Activated CD8-positive, alpha-beta T cell treated with anti-CD3 and anti-CD28 coated beads for 36 hours (primary cell): ENCODE measurements at regions not wholly inside any gene's neighbourhood (a gene's known extent, or its start where the extent isn't known, plus 50 kb on each side); places are given as distances from the start of the nearest gene placed in this dataset.
A peak's percentile ranks its signal among the peaks of the same experiment; 100 is the strongest.

Source experiments
- ATAC-seq: fragments of 200-7000 bp; cut with Tn5 transposase; one replicate; pipeline ENCODE4 v1.10.0; 2021; ENCODE audit warnings: mild to moderate bottlenecking, moderate library complexity
- CTCF ChIA-PET: fragments of 350-600 bp; sonication (Branson Sonifier 250); formaldehyde crosslinking; loops from one replicate; lab custom pipeline; 2021; ENCODE audit warnings: antibody characterized with exemption; lab: Charles Lee
- POLR2A ChIA-PET: fragments of 350-600 bp; sonication (Branson Sonifier 250); formaldehyde crosslinking; loops from one replicate; lab custom pipeline; 2021; ENCODE audit warnings: antibody characterized with exemption; lab: Charles Lee
- DNase-seq: peaks from one replicate; pipeline ENCODE4 v3.0.0-alpha.2; 2020
- H3K27ac Mint-ChIP-seq: one replicate; pipeline ENCODE4 v1.8.0; 2021; ENCODE audit warnings: mild to moderate bottlenecking, mixed read lengths
- H3K27me3 Mint-ChIP-seq: one replicate; pipeline ENCODE4 v1.8.0; 2021; ENCODE audit warnings: mixed read lengths
- H3K36me3 Mint-ChIP-seq: one replicate; pipeline ENCODE4 v1.8.0; 2021; ENCODE audit warnings: low read depth, mixed read lengths
- H3K4me1 Mint-ChIP-seq: one replicate; pipeline ENCODE4 v1.8.0; 2021; ENCODE audit warnings: low read depth, mixed read lengths
- H3K4me3 Mint-ChIP-seq: one replicate; pipeline ENCODE4 v1.8.0; 2021; ENCODE audit warnings: mild to moderate bottlenecking, moderate library complexity, mixed read lengths
- H3K9me3 Mint-ChIP-seq: one replicate; pipeline ENCODE4 v1.8.0; 2021; ENCODE audit warnings: mixed read lengths
- CTCF ChIP-seq: fragments of 200-600 bp; IDR thresholded peaks from one replicate; pipeline ENCODE4 v1.8.0; 2022; ENCODE audit warnings: antibody characterized with exemption, mild to moderate bottlenecking
- intact Hi-C: fragments of 100-400 bp; cut with micrococcal nuclease; formaldehyde crosslinking; loops from one replicate; pipeline ENCODE4 v1.10.0; 2022

GRCh38 chr18:24672165-24672941, 211.9 kb downstream of the HRH4 start:
- intact Hi-C loops: no loop called here
- peaks cover 6% of the 10 kb centered on the region for H3K4me1 Mint-ChIP-seq
- no peaks in the 10 kb centered on the region for H3K36me3 Mint-ChIP-seq

GRCh38 chr18:24674200-24674599, 213.8 kb downstream of the HRH4 start:
- no peak for TF ChIP-seq CTCF
- DNase-seq: peak; percentile 8
- intact Hi-C loops: no loop called here
- no peak overlapping the region for H3K27ac Mint-ChIP-seq
- CTCF ChIA-PET: no interaction called here
- peaks cover 6% of the 10 kb centered on the region for H3K4me1 Mint-ChIP-seq
- H3K9me3 Mint-ChIP-seq: no peaks in the 10 kb centered on the region
- no peak overlapping the region for H3K4me3 Mint-ChIP-seq
- POLR2A ChIA-PET: no interaction called here
- no peaks in the 10 kb centered on the region for H3K36me3 Mint-ChIP-seq
- peak; percentile 37 for ATAC-seq
- peaks cover 8% of the 10 kb centered on the region for H3K27me3 Mint-ChIP-seq

More at GRCh38 chr18:24672165-24672941, 211.9 kb downstream of the HRH4 start:
- no peak overlapping the region for H3K27ac Mint-ChIP-seq
- no peak overlapping the region for H3K4me3 Mint-ChIP-seq
- no peak for TF ChIP-seq CTCF
- H3K9me3 Mint-ChIP-seq: no peaks in the 10 kb centered on the region
- POLR2A ChIA-PET: no interaction called here
- H3K27me3 Mint-ChIP-seq: peaks cover 3% of the 10 kb centered on the region
- CTCF ChIA-PET: interaction anchor here (0.8 to 3.3 kb wide), 5 partner anchors 11 to 185 kb away, joined by 3 to 12 read pairs (median 3); no protein-coding TSS in a partner anchor
- peak; percentile 7 for DNase-seq
- ATAC-seq: no peak

GRCh38 chr18:24674605-24675004, 214.2 kb downstream of the HRH4 start:
- peaks cover 6% of the 10 kb centered on the region for H3K4me1 Mint-ChIP-seq
- no peaks in the 10 kb centered on the region for H3K9me3 Mint-ChIP-seq
- TF ChIP-seq CTCF: no peak
- H3K4me3 Mint-ChIP-seq: no peak overlapping the region
- peak; percentile 39 for ATAC-seq
- intact Hi-C loops: no loop called here
- peaks cover 8% of the 10 kb centered on the region for H3K27me3 Mint-ChIP-seq
- DNase-seq: no peak
- H3K27ac Mint-ChIP-seq: no peak overlapping the region
- ChIA-PET POLR2A (no interaction called here), CTCF (no interaction called here)
- H3K36me3 Mint-ChIP-seq: no peaks in the 10 kb centered on the region

- no peak for TF ChIP-seq CTCF
- H3K27ac Mint-ChIP-seq: no peak overlapping the region
- H3K4me3 Mint-ChIP-seq: no peak overlapping the region
- H3K9me3 Mint-ChIP-seq: no peaks in the 10 kb centered on the region
- DNase-seq (no peak), ATAC-seq (no peak)
- peaks cover 14% of the 10 kb centered on the region for H3K27me3 Mint-ChIP-seq
- intact Hi-C loops: no loop called here
- ChIA-PET POLR2A (no interaction called here), CTCF (interaction anchor here (1.8 kb wide), 1 partner anchor 190 kb away, joined by 3 read pairs; no protein-coding TSS in a partner anchor)
- peaks cover 6% of the 10 kb centered on the region for H3K4me1 Mint-ChIP-seq
- no peaks in the 10 kb centered on the region for H3K36me3 Mint-ChIP-seq
Measured at GRCh38 chr18:24677011-24677410, 216.6 kb downstream of the HRH4 start.

GRCh38 chr18:24678107-24678506, 217.7 kb downstream of the HRH4 start:
- CTCF ChIA-PET: no interaction called here
- intact Hi-C loops: no loop called here
- H3K4me1 Mint-ChIP-seq: peaks cover 6% of the 10 kb centered on the region

More at GRCh38 chr18:24678107-24678506, 217.7 kb downstream of the HRH4 start:
- DNase-seq (no peak), ATAC-seq (no peak)
- POLR2A ChIA-PET: no interaction called here
- no peak for TF ChIP-seq CTCF
- Mint-ChIP-seq H3K36me3 (no peaks in the 10 kb centered on the region), H3K9me3 (no peaks in the 10 kb centered on the region), H3K27me3 (peaks cover 14% of the 10 kb centered on the region), H3K27ac (no peak overlapping the region), H3K4me3 (no peak overlapping the region)
